ENCODE measurements at regions not wholly inside any gene's neighbourhood (a gene's known extent, or its start where the extent isn't known, plus 50 kb on each side); places are given as distances from the start of the nearest gene placed in this dataset.

GRCh38 chr10:62655337-62655994 is 149.1 kb upstream of the ADO start:
- peak; percentile 67 for TF ChIP-seq POLR2AphosphoS5 (IDR thresholded peaks at IDR 0.05; ENCODE audit: low read depth, low read length)
- TF ChIP-seq POLR2A (IDR thresholded peaks at IDR 0.05; ENCODE audit: low read depth, low read length): peak; percentile 63; the same call in 1 of the 2 replicates
- TF ChIP-seq SPI1 (IDR thresholded peaks at IDR 0.05; ENCODE audit: low read depth, low read length): peak; percentile 61; the same call in 1 of the 2 replicates
- TF ChIP-seq TAF1 (IDR thresholded peaks at IDR 0.05; ENCODE audit: low read depth, low read length): no peak
- peak; percentile 98 for TF ChIP-seq POU2F2 (IDR thresholded peaks at IDR 0.05; ENCODE audit: low read depth, low read length)
- peak; percentile 68 for TF ChIP-seq PAX5 (IDR thresholded peaks at IDR 0.05; ENCODE audit: insufficient read depth, low read length, severe bottlenecking)

All from GM12891 (cell line).